IPS DF 6.9 (cell line): ENCODE measurements at regions not wholly inside any gene's neighbourhood (a gene's known extent, or its start where the extent isn't known, plus 50 kb on each side); places are given as distances from the start of the nearest gene placed in this dataset.

Experiments used
- DNase-seq: peaks from one replicate; pipeline ENCODE4 v3.0.0-alpha.2; 2013; ENCODE audit warnings: low read depth, low spot score
- H3K27ac ChIP-seq: one replicate; pipeline ENCODE4 v1.5.1; 2013; ENCODE audit warnings: low read length, control low read depth
- H3K27me3 ChIP-seq: 2 replicates; pipeline ENCODE4 v1.6.1; 2013; ENCODE audit warnings: mild to moderate bottlenecking, low read length; ENCODE audit not compliant: control insufficient read depth, insufficient read depth
- H3K36me3 ChIP-seq: 2 replicates; pipeline ENCODE4 v1.6.1; 2013; ENCODE audit warnings: low read length; ENCODE audit not compliant: control insufficient read depth, insufficient read depth
- H3K4me1 ChIP-seq: 2 replicates; pipeline ENCODE4 v1.6.1; 2013; ENCODE audit warnings: low read length; ENCODE audit not compliant: control insufficient read depth, insufficient read depth
- H3K4me3 ChIP-seq: 2 replicates; pipeline ENCODE4 v1.5.1; 2013; ENCODE audit warnings: mild to moderate bottlenecking, low read length
- H3K9me3 ChIP-seq: 2 replicates; pipeline ENCODE4 v1.6.1; 2013; ENCODE audit warnings: low read length, inconsistent platforms; ENCODE audit not compliant: control insufficient read depth, insufficient read depth
- WGBS: extraction: QIAGEN DNeasy Blood & Tissue Kit; methylation state at CpG from one replicate; pipeline ENCODE4 v1.1.7; 2013; ENCODE audit warnings: mixed read lengths, missing lambda C conversion rate; ENCODE audit not compliant: insufficient read length, insufficient coverage; 5-methylcytosine and 5-hydroxymethylcytosine counted together

GRCh38 chr6:113642001-113642713 is 215.0 kb upstream of the MARCKS start:
- Histone ChIP-seq H3K36me3 (no peaks in the 10 kb centered on the region), H3K27me3 (no peaks in the 10 kb centered on the region), H3K9me3 (no peaks in the 10 kb centered on the region), H3K27ac (no peak overlapping the region), H3K4me3 (no peak overlapping the region), H3K4me1 (no peaks in the 10 kb centered on the region)
- no CpG with 5 or more reads among the region's 7 CpGs for WGBS
- no peak for DNase-seq

- WGBS: no CpG with 5 or more reads among the region's 2 CpGs
- no peaks in the 10 kb centered on the region for H3K36me3 ChIP-seq
- no peaks in the 10 kb centered on the region for H3K9me3 ChIP-seq
- no peak overlapping the region for H3K4me3 ChIP-seq
- DNase-seq: no peak
- no peaks in the 10 kb centered on the region for H3K4me1 ChIP-seq
- no peaks in the 10 kb centered on the region for H3K27me3 ChIP-seq
- H3K27ac ChIP-seq: no peak overlapping the region
Measured at GRCh38 chr6:113642714-113643406, 214.3 kb upstream of the MARCKS start.

- no peak for DNase-seq
Measured at GRCh38 chr6:113643407-113643770, 213.8 kb upstream of the MARCKS start.

GRCh38 chr6:113644861-113645575 is 212.1 kb upstream of the MARCKS start:
- no peak for DNase-seq
- Histone ChIP-seq H3K27ac (no peak overlapping the region), H3K4me3 (no peak overlapping the region), H3K27me3 (no peaks in the 10 kb centered on the region), H3K4me1 (no peaks in the 10 kb centered on the region), H3K36me3 (no peaks in the 10 kb centered on the region), H3K9me3 (no peaks in the 10 kb centered on the region)
- no CpG with 5 or more reads among the region's 13 CpGs for WGBS

More at GRCh38 chr6:113643407-113643770, 213.8 kb upstream of the MARCKS start:
- Histone ChIP-seq H3K4me3 (no peak overlapping the region), H3K36me3 (no peaks in the 10 kb centered on the region), H3K27me3 (no peaks in the 10 kb centered on the region), H3K4me1 (no peaks in the 10 kb centered on the region), H3K27ac (no peak overlapping the region), H3K9me3 (no peaks in the 10 kb centered on the region)
- WGBS: no CpG with 5 or more reads among the region's 2 CpGs

GRCh38 chr6:113645576-113645970 is 211.6 kb upstream of the MARCKS start:
- DNase-seq: no peak
- no peak overlapping the region for H3K27ac ChIP-seq
- no peak overlapping the region for H3K4me3 ChIP-seq
- H3K4me1 ChIP-seq: 0 out of 2 replicates have a peak, but pooled peaks cover 2% of the 10 kb centered on the region
- no peaks in the 10 kb centered on the region for H3K9me3 ChIP-seq
- no CpG with 5 or more reads among the region's 4 CpGs for WGBS
- H3K36me3 ChIP-seq: no peaks in the 10 kb centered on the region
- no peaks in the 10 kb centered on the region for H3K27me3 ChIP-seq

- H3K27ac ChIP-seq: no peak overlapping the region
- H3K4me1 ChIP-seq: 0 out of 2 replicates have a peak, but pooled peaks cover 2% of the 10 kb centered on the region
- no peak for DNase-seq
Measured at GRCh38 chr6:113645986-113646385, 211.2 kb upstream of the MARCKS start.

GRCh38 chr6:113646701-113647100 is 210.4 kb upstream of the MARCKS start:
- no peaks in the 10 kb centered on the region for H3K36me3 ChIP-seq
- DNase-seq: no peak
- H3K27me3 ChIP-seq: no peaks in the 10 kb centered on the region
- H3K4me1 ChIP-seq: 0 out of 2 replicates have a peak, but pooled peaks cover 2% of the 10 kb centered on the region
- no peaks in the 10 kb centered on the region for H3K9me3 ChIP-seq
- H3K27ac ChIP-seq: no peak overlapping the region
- H3K4me3 ChIP-seq: no peak overlapping the region
- WGBS: no CpG with 5 or more reads among the region's 4 CpGs

More at GRCh38 chr6:113645986-113646385, 211.2 kb upstream of the MARCKS start:
- Histone ChIP-seq H3K36me3 (no peaks in the 10 kb centered on the region), H3K27me3 (no peaks in the 10 kb centered on the region), H3K4me3 (no peak overlapping the region), H3K9me3 (no peaks in the 10 kb centered on the region)
- WGBS: no CpG with 5 or more reads among the region's 3 CpGs

- DNase-seq: no peak
- H3K36me3 ChIP-seq: no peaks in the 10 kb centered on the region
- no peaks in the 10 kb centered on the region for H3K9me3 ChIP-seq
- H3K27ac ChIP-seq: no peak overlapping the region
- H3K4me3 ChIP-seq: no peak overlapping the region
- H3K27me3 ChIP-seq: no peaks in the 10 kb centered on the region
- 0 out of 2 replicates have a peak, but pooled peaks cover 2% of the 10 kb centered on the region for H3K4me1 ChIP-seq
- no CpG with 5 or more reads among the region's 4 CpGs for WGBS
Measured at GRCh38 chr6:113647143-113647889, 209.8 kb upstream of the MARCKS start.

GRCh38 chr6:113648698-113649097 is 208.4 kb upstream of the MARCKS start:
- Histone ChIP-seq H3K27ac (no peak overlapping the region), H3K4me3 (no peak overlapping the region), H3K36me3 (no peaks in the 10 kb centered on the region), H3K4me1 (0 out of 2 replicates have a peak, but pooled peaks cover 2% of the 10 kb centered on the region), H3K9me3 (no peaks in the 10 kb centered on the region), H3K27me3 (no peaks in the 10 kb centered on the region)
- DNase-seq: no peak
- WGBS: no CpG with 5 or more reads among the region's 1 CpG

- no CpG with 5 or more reads among the region's 6 CpGs for WGBS
- Histone ChIP-seq H3K27me3 (no peaks in the 10 kb centered on the region), H3K36me3 (no peaks in the 10 kb centered on the region), H3K27ac (no peak overlapping the region), H3K4me1 (0 out of 2 replicates have a peak, but pooled peaks cover 2% of the 10 kb centered on the region), H3K9me3 (no peaks in the 10 kb centered on the region), H3K4me3 (no peak overlapping the region)
- DNase-seq: no peak
Measured at GRCh38 chr6:113649276-113649675, 207.9 kb upstream of the MARCKS start.
